ENCODE measurements at regions not wholly inside any gene's neighbourhood (a gene's known extent, or its start where the extent isn't known, plus 50 kb on each side); places are given as distances from the start of the nearest gene placed in this dataset.

- WGBS, 2 donors, result 93% methylated on average over 7 of the region's 7 CpGs
- DNase-seq, result no peak
- Histone ChIP-seq H3K4me1 (no peaks in the 10 kb centered on the region), H3K36me3 (ENCODE audit: low read depth, missing control alignments) (no peaks in the 10 kb centered on the region), H3K27ac (no peak overlapping the region), H3K9me3 (no peaks in the 10 kb centered on the region), H3K4me3 (no peak overlapping the region), H3K27me3 (no peaks in the 10 kb centered on the region)
- no peak for TF ChIP-seq POLR2A (IDR thresholded peaks at IDR 0.05)
- TF ChIP-seq, protein P1, sequence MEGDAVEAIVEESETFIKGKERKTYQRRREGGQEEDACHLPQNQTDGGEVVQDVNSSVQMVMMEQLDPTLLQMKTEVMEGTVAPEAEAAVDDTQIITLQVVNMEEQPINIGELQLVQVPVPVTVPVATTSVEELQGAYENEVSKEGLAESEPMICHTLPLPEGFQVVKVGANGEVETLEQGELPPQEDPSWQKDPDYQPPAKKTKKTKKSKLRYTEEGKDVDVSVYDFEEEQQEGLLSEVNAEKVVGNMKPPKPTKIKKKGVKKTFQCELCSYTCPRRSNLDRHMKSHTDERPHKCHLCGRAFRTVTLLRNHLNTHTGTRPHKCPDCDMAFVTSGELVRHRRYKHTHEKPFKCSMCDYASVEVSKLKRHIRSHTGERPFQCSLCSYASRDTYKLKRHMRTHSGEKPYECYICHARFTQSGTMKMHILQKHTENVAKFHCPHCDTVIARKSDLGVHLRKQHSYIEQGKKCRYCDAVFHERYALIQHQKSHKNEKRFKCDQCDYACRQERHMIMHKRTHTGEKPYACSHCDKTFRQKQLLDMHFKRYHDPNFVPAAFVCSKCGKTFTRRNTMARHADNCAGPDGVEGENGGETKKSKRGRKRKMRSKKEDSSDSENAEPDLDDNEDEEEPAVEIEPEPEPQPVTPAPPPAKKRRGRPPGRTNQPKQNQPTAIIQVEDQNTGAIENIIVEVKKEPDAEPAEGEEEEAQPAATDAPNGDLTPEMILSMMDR (IDR thresholded peaks at IDR 0.05), result no peak
- intact Hi-C loops (cut with DNase I; ENCODE audit: low total_unique reads), result no loop called here
These were observed 217.3 kb downstream of the RPS24 start for GRCh38 chr10:78251016-78251385.

DNA sequence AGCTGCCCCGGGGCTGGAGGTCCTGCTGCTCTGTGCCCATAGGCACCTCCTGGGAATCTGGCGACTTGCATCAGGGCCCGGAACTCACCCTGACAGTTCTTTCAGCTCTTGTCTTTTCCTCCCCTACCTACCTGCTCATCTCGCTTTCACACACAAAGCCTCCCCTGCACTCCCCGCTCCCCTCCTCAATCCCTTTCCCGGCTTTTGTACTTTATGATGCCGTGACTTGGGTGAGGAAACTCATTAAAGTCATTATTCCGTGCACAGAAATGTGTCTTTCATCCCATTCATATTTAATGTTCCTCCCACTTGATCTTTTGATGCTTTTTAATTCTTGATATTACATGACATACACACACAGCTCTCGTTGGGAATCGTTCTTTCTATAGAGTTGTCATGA lies 218.6 kb downstream of the RPS24 start:
- H3K4me1 ChIP-seq, result no peaks in the 10 kb centered on the region
- no peaks in the 10 kb centered on the region for H3K9me3 ChIP-seq
- TF ChIP-seq POLR2A (IDR thresholded peaks at IDR 0.05), result no peak
- TF ChIP-seq, protein P1 (IDR thresholded peaks at IDR 0.05), result no peak
- DNase-seq, result no peak
- WGBS, 2 donors, result 86 to 89% methylated on average over 10 of the region's 10 CpGs
- intact Hi-C loops (cut with DNase I; ENCODE audit: low total_unique reads), result no loop called here
- no peak overlapping the region for H3K4me3 ChIP-seq
- no peak overlapping the region for H3K27ac ChIP-seq
- no peaks in the 10 kb centered on the region for H3K27me3 ChIP-seq
- H3K36me3 ChIP-seq (ENCODE audit: low read depth, missing control alignments), result no peaks in the 10 kb centered on the region

DNA sequence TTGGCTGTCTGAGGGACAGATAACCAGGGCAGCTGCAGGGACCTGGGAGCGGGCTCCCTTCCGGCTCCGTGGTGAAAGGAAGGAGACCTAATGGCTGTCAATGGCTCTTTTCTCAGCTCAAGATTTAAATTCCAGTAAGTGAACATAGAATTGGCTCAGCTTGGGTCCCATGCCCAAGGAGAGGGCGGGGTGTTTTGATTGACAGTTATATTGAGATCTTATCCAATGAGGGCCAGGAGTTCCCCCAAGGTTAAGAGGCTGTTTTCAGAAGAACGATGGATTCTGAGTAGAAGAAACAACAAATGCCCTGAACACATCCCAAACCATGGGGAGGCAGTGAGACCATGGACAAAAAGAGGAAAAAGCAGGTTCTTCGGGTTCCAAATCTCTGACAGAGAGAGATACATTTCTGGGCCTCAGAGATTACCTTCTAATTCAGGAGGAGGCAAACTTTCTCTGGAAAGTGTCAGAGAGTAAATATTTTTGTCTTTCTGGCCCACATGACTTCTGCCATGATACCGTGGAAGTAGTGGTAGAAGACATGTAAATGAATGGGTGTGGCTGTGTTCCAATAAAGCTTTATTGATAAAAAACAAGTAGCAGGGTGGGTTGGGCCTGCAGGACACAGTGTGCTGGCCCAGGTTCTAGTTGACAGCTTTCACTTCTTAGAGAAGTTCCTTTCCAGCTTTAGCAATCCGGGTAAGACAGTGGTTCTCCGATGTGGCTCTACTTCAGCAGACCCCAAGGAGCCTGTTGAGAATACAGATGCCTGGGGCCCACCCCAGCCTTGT lies 219.6 kb downstream of the RPS24 start:
- H3K27ac ChIP-seq, result no peak overlapping the region
- H3K9me3 ChIP-seq, result no peaks in the 10 kb centered on the region
- no peaks in the 10 kb centered on the region for H3K4me1 ChIP-seq
- H3K27me3 ChIP-seq, result no peaks in the 10 kb centered on the region
- no peak for TF ChIP-seq POLR2A (IDR thresholded peaks at IDR 0.05)
- TF ChIP-seq, protein P1 (IDR thresholded peaks at IDR 0.05), result no peak
- DNase-seq, result no peak
- WGBS, 2 donors, result 89 to 91% methylated on average over 9 of the region's 9 CpGs
- H3K4me3 ChIP-seq, result no peak overlapping the region
- H3K36me3 ChIP-seq (ENCODE audit: low read depth, missing control alignments), result no peaks in the 10 kb centered on the region
- intact Hi-C loops (cut with DNase I; ENCODE audit: low total_unique reads), result no loop called here

DNA sequence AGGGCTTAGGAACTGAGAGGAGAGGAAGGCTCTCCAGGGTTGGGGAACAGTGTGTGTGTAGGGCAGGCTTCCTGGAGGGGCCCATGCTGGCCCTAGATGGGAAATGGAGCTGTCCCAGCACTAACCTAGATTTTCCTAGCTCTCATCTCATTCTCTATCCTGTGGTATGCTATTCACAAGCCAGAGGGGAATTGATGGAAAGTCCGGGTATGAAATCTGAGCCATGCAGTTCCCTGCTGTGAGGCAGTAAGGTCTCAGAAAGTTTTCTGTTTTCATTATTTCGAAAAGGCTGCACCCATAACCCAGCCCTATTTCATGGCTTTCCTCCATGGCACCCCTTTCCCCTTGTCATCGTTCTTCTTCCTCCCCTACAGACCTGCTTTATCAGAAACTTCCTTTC lies 220.3 kb downstream of the RPS24 start:
- H3K36me3 ChIP-seq (ENCODE audit: low read depth, missing control alignments), result no peaks in the 10 kb centered on the region
- no peaks in the 10 kb centered on the region for H3K27me3 ChIP-seq
- TF ChIP-seq POLR2A (IDR thresholded peaks at IDR 0.05), result no peak
- TF ChIP-seq, protein P1 (IDR thresholded peaks at IDR 0.05), result no peak
- no peak for DNase-seq
- H3K4me3 ChIP-seq, result no peak overlapping the region
- H3K27ac ChIP-seq, result no peak overlapping the region
- no peaks in the 10 kb centered on the region for H3K9me3 ChIP-seq
- 87 to 91% methylated on average over 3 of the region's 3 CpGs for WGBS, 2 donors
- no peaks in the 10 kb centered on the region for H3K4me1 ChIP-seq
- intact Hi-C loops (cut with DNase I; ENCODE audit: low total_unique reads), result no loop called here

- H3K4me1 ChIP-seq, result peaks cover 3% of the 10 kb centered on the region
- no peak for DNase-seq
- no peak overlapping the region for H3K4me3 ChIP-seq
- intact Hi-C loops (cut with DNase I; ENCODE audit: low total_unique reads), result no loop called here
- H3K9me3 ChIP-seq, result no peaks in the 10 kb centered on the region
- WGBS, 2 donors, result 83 to 96% methylated on average over 3 of the region's 3 CpGs
- no peaks in the 10 kb centered on the region for H3K36me3 ChIP-seq (ENCODE audit: low read depth, missing control alignments)
- H3K27me3 ChIP-seq, result no peaks in the 10 kb centered on the region
- no peak overlapping the region for H3K27ac ChIP-seq
- TF ChIP-seq, protein P1 (IDR thresholded peaks at IDR 0.05), result no peak
- TF ChIP-seq POLR2A (IDR thresholded peaks at IDR 0.05), result no peak
These were observed 221.6 kb downstream of the RPS24 start for GRCh38 chr10:78255214-78255613.

Data from testis (tissue), 2 donors.